GM23248 (cell line): ENCODE measurements at regions not wholly inside any gene's neighbourhood (a gene's known extent, or its start where the extent isn't known, plus 50 kb on each side); places are given as distances from the start of the nearest gene placed in this dataset.

ENCODE experiments used
- EZH2 ChIP-seq: fragments of 200-600 bp; sonication (generic); IDR thresholded peaks from 2 replicates; pipeline ENCODE4 v1.6.1; 2018; ENCODE audit warnings: antibody characterized with exemption, mild to moderate bottlenecking; ENCODE audit not compliant: insufficient read depth, poor library complexity, severe bottlenecking
- EZH2phosphoT487 ChIP-seq: fragments of 200-600 bp; sonication (generic); IDR thresholded peaks from 2 replicates; pipeline ENCODE4 v1.6.1; 2018; ENCODE audit warnings: antibody characterized with exemption, moderate library complexity, mild to moderate bottlenecking, low read depth; ENCODE audit not compliant: insufficient read depth

GRCh38 chr9:84447305-84447704 lies 106.7 kb upstream of the SLC28A3 start:
- no peak for TF ChIP-seq EZH2
- TF ChIP-seq EZH2phosphoT487: no peak
